Testis (tissue), 2 donors: ENCODE measurements at regions not wholly inside any gene's neighbourhood (a gene's known extent, or its start where the extent isn't known, plus 50 kb on each side); places are given as distances from the start of the nearest gene placed in this dataset.

ENCODE experiments used
- POLR2A ChIP-seq: fragments of 450-650 bp; IDR thresholded peaks from one replicate; pipeline ENCODE4 v1.6.1; 2017; ENCODE audit warnings: antibody characterized with exemption, mild to moderate bottlenecking, moderate library complexity
- TF ChIP-seq, protein P1 (sequence below), 3 experiments: fragments of 450-650 bp in 2 of 3; fragments of 200-600 bp in 1 of 3; sonication (generic) in 1 of 3; IDR thresholded peaks; one replicate each; pipeline ENCODE4 v1.5.1; 2016 to 2019; ENCODE audit warnings: antibody characterized with exemption in 3 of 3, mild to moderate bottlenecking in 2 of 3, moderate library complexity in 1 of 3

DNA sequence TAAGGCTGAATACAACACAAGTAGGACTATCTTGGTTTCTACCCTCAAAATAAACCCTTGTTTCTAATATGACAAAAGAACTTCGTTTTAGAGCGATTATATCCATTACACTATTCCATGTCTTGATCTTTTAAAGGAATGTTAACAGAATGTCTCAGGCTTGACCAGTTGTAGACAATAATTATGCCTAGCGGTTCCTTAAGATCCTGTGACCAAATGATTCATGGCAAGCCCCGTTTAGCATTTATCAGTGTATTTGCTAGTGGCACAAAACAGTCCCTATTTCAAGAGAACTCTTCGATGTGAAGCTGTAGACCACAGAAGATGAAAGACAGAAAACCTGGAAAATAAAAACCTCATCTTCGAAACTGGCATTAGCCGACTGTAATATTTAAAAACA is 200.9 kb upstream of the SOX9 start:
- TF ChIP-seq, protein P1, sequence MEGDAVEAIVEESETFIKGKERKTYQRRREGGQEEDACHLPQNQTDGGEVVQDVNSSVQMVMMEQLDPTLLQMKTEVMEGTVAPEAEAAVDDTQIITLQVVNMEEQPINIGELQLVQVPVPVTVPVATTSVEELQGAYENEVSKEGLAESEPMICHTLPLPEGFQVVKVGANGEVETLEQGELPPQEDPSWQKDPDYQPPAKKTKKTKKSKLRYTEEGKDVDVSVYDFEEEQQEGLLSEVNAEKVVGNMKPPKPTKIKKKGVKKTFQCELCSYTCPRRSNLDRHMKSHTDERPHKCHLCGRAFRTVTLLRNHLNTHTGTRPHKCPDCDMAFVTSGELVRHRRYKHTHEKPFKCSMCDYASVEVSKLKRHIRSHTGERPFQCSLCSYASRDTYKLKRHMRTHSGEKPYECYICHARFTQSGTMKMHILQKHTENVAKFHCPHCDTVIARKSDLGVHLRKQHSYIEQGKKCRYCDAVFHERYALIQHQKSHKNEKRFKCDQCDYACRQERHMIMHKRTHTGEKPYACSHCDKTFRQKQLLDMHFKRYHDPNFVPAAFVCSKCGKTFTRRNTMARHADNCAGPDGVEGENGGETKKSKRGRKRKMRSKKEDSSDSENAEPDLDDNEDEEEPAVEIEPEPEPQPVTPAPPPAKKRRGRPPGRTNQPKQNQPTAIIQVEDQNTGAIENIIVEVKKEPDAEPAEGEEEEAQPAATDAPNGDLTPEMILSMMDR (IDR thresholded peaks at IDR 0.05) = no peak
- TF ChIP-seq POLR2A = no peak
